HEK293T (cell line): ENCODE measurements at regions not wholly inside any gene's neighbourhood (a gene's known extent, or its start where the extent isn't known, plus 50 kb on each side); places are given as distances from the start of the nearest gene placed in this dataset.
A peak's percentile ranks its signal among the peaks of the same experiment; 100 is the strongest.

Source experiments
- CTCF ChIA-PET: fragments of 350-600 bp; formaldehyde crosslinking; extraction: SDS; loops from one replicate; lab custom pipeline; 2021; ENCODE audit warnings: antibody characterized with exemption, inconsistent platforms; lab: Yijun Ruan, JAX
- POLR2A ChIA-PET: fragments of 350-600 bp; formaldehyde crosslinking; extraction: SDS; loops from one replicate; lab custom pipeline; 2020; ENCODE audit warnings: antibody characterized with exemption, inconsistent platforms; lab: Yijun Ruan, JAX
- DNase-seq: peaks from one replicate; pipeline ENCODE4 v3.0.0; 2012; ENCODE audit warnings: mixed read lengths; ENCODE audit errors: extremely low spot score
- ARNT ChIP-seq: fragments of 450-650 bp; IDR thresholded peaks from 2 replicates; pipeline ENCODE4 v1.6.1; 2017; ENCODE audit warnings: mild to moderate bottlenecking
- BHLHE40 ChIP-seq: fragments of 450-650 bp; IDR thresholded peaks from 2 replicates; pipeline ENCODE4 v1.6.1; 2016; ENCODE audit warnings: mild to moderate bottlenecking, moderate library complexity, borderline replicate concordance
- CTBP1 ChIP-seq: fragments of 450-650 bp; IDR thresholded peaks from 2 replicates; pipeline ENCODE4 v1.6.1; 2016; ENCODE audit warnings: borderline replicate concordance
- ELF4 ChIP-seq: fragments of 450-650 bp; IDR thresholded peaks from 2 replicates; pipeline ENCODE4 v1.6.1; 2017; ENCODE audit warnings: antibody characterized with exemption
- FOXA1 ChIP-seq: fragments of 450-650 bp; IDR thresholded peaks from 2 replicates; pipeline ENCODE4 v1.6.1; 2016; ENCODE audit warnings: mild to moderate bottlenecking
- FOXK2 ChIP-seq: fragments of 450-650 bp; IDR thresholded peaks from 2 replicates; pipeline ENCODE4 v1.6.1; 2016; ENCODE audit warnings: mild to moderate bottlenecking
- FOXM1 ChIP-seq: fragments of 450-650 bp; IDR thresholded peaks from 2 replicates; pipeline ENCODE4 v1.6.1; 2017; ENCODE audit warnings: mild to moderate bottlenecking, borderline replicate concordance
- HDGF ChIP-seq: fragments of 450-650 bp; IDR thresholded peaks from 2 replicates; pipeline ENCODE4 v1.6.1; 2017; ENCODE audit warnings: antibody characterized with exemption, borderline replicate concordance
- L3MBTL2 ChIP-seq: fragments of 450-650 bp; conservative IDR thresholded peaks from 2 replicates; pipeline ENCODE4 v1.6.1; 2016; ENCODE audit warnings: mild to moderate bottlenecking
- LEF1 ChIP-seq: fragments of 450-650 bp; IDR thresholded peaks from 2 replicates; pipeline ENCODE4 v1.6.1; 2017; ENCODE audit warnings: mild to moderate bottlenecking, borderline replicate concordance
- NFRKB ChIP-seq: fragments of 450-650 bp; IDR thresholded peaks from 2 replicates; pipeline ENCODE4 v1.6.1; 2016; ENCODE audit warnings: mild to moderate bottlenecking, moderate library complexity
- PKNOX1 ChIP-seq: fragments of 450-650 bp; IDR thresholded peaks from 2 replicates; pipeline ENCODE4 v1.6.1; 2016
- SP1 ChIP-seq: fragments of 450-650 bp; IDR thresholded peaks from 2 replicates; pipeline ENCODE4 v1.6.1; 2017
- SUZ12 ChIP-seq: fragments of 450-650 bp; IDR thresholded peaks from 2 replicates; pipeline ENCODE4 v1.6.1; 2016; ENCODE audit warnings: mild to moderate bottlenecking
- TARDBP ChIP-seq: fragments of 450-650 bp; IDR thresholded peaks from 2 replicates; pipeline ENCODE4 v1.6.1; 2016
- ZNF384 ChIP-seq: fragments of 450-650 bp; IDR thresholded peaks from 2 replicates; pipeline ENCODE4 v1.6.1; 2016

- CTCF ChIA-PET = no interaction called here
- POLR2A ChIA-PET = no interaction called here
- no peak for DNase-seq
- TF ChIP-seq SUZ12 (no peak), LEF1 (no peak), TARDBP (no peak), PKNOX1 (no peak), BHLHE40 (no peak), ARNT (no peak), SP1 (no peak), FOXM1 (no peak), FOXK2 (no peak), ELF4 (no peak), L3MBTL2 (no peak), FOXA1 (no peak), HDGF (no peak), ZNF384 (no peak), CTBP1 (no peak)
Measured at GRCh38 chr1:212225871-212226302, 59.3 kb upstream of the PPP2R5A start.

- ChIA-PET POLR2A (no interaction called here), CTCF (no interaction called here)
- DNase-seq = no peak
- TF ChIP-seq PKNOX1 = no peak
- TF ChIP-seq L3MBTL2 = no peak
- TF ChIP-seq FOXA1 = no peak
- no peak for TF ChIP-seq LEF1
- TF ChIP-seq ZNF384 = no peak
- no peak for TF ChIP-seq BHLHE40
- TF ChIP-seq FOXK2 = no peak
- no peak for TF ChIP-seq SUZ12
- TF ChIP-seq SP1 = no peak
- TF ChIP-seq TARDBP = no peak
- TF ChIP-seq CTBP1 = no peak
Measured at GRCh38 chr1:212226467-212226866, 58.7 kb upstream of the PPP2R5A start.

- TF ChIP-seq LEF1 (no peak), SUZ12 (no peak), ZNF384 (no peak), NFRKB (no peak), FOXM1 (no peak), HDGF (no peak), ELF4 (no peak), FOXA1 (no peak), L3MBTL2 (no peak)
- CTCF ChIA-PET = no interaction called here
Measured at GRCh38 chr1:212228076-212228475, 57.1 kb upstream of the PPP2R5A start.

GRCh38 chr1:212228591-212229119, 56.6 kb upstream of the PPP2R5A start:
- ChIA-PET POLR2A (no interaction called here), CTCF (no interaction called here)
- DNase-seq = no peak
- TF ChIP-seq CTBP1 = peak; percentile 48; the same call in 1 of the 2 replicates
- TF ChIP-seq PKNOX1 = peak; percentile 40
- no peak for TF ChIP-seq ELF4

More at GRCh38 chr1:212228076-212228475, 57.1 kb upstream of the PPP2R5A start:
- DNase-seq = no peak
- POLR2A ChIA-PET = no interaction called here

GRCh38 chr1:212229654-212230053, 55.6 kb upstream of the PPP2R5A start:
- no peak for TF ChIP-seq HDGF
- no peak for TF ChIP-seq SP1
- TF ChIP-seq CTBP1 = no peak
- no peak for TF ChIP-seq PKNOX1
- TF ChIP-seq BHLHE40 = no peak
- TF ChIP-seq NFRKB = no peak
- TF ChIP-seq L3MBTL2 = no peak
- no peak for TF ChIP-seq TARDBP
- ChIA-PET CTCF (no interaction called here), POLR2A (no interaction called here)
- no peak for DNase-seq

GRCh38 chr1:212230329-212230728, 54.9 kb upstream of the PPP2R5A start:
- TF ChIP-seq NFRKB (no peak), FOXK2 (no peak), CTBP1 (no peak), PKNOX1 (no peak), FOXA1 (no peak), TARDBP (no peak), SUZ12 (no peak), HDGF (no peak), FOXM1 (no peak), BHLHE40 (no peak), ARNT (no peak), SP1 (no peak), ZNF384 (no peak), LEF1 (no peak)
- POLR2A ChIA-PET = no interaction called here
- CTCF ChIA-PET = no interaction called here
- no peak for DNase-seq
